GM23338 (cell line): ENCODE measurements at regions not wholly inside any gene's neighbourhood (a gene's known extent, or its start where the extent isn't known, plus 50 kb on each side); places are given as distances from the start of the nearest gene placed in this dataset.

Source experiments
- CREB1 ChIP-seq: fragments of 250-450 bp; sonication (Bioruptor Pico); IDR thresholded peaks from 2 replicates; pipeline ENCODE4 v1.5.0; 2020; ENCODE audit warnings: low read depth, mild to moderate bottlenecking, moderate library complexity
- CTCF ChIP-seq, 2 experiments: fragments of 200-600 bp in 1 of 2; sonication (generic) in 1 of 2; conservative IDR thresholded peaks; 2 replicates each; pipeline versions ENCODE4 v1.5.1 to v1.6.1; 2016 to 2017; ENCODE audit warnings: antibody characterized with exemption in 2 of 2, low read depth in 2 of 2, mild to moderate bottlenecking in 2 of 2, moderate library complexity in 1 of 2
- EZH2 ChIP-seq: fragments of 200-600 bp; sonication (generic); IDR thresholded peaks from one replicate; pipeline ENCODE4 v1.8.0; 2017; ENCODE audit warnings: antibody characterized with exemption, mild to moderate bottlenecking, low read depth; ENCODE audit not compliant: unreplicated experiment
- JUNB ChIP-seq: IDR thresholded peaks from one replicate; pipeline ENCODE4 v1.6.1; 2016; ENCODE audit warnings: antibody characterized with exemption; ENCODE audit not compliant: unreplicated experiment
- NANOG ChIP-seq: IDR thresholded peaks from 2 replicates; pipeline ENCODE4 v1.6.1; 2016; ENCODE audit warnings: antibody characterized with exemption, borderline replicate concordance
- REST ChIP-seq: IDR thresholded peaks from one replicate; pipeline ENCODE4 v1.6.1; 2018; ENCODE audit warnings: antibody characterized with exemption; ENCODE audit not compliant: unreplicated experiment

GRCh38 chr12:45575417-45575816, 154.1 kb upstream of the ARID2 start:
- TF ChIP-seq CTCF (conservative IDR thresholded peaks at IDR 0.05; ENCODE audit: low read depth in 2 of 2): no peak
- TF ChIP-seq JUNB: no peak
- no peak for TF ChIP-seq CREB1 (CRISPR knock-in tag)
- no peak for TF ChIP-seq EZH2
- no peak for TF ChIP-seq REST
- TF ChIP-seq NANOG: no peak
